WTC11 (cell line): ENCODE measurements at regions not wholly inside any gene's neighbourhood (a gene's known extent, or its start where the extent isn't known, plus 50 kb on each side); places are given as distances from the start of the nearest gene placed in this dataset.
"Not testable (repeated sequence)": the region's sequence is repeated elsewhere in the genome, so short reads cannot be mapped to it uniquely, and the experiment has no call there.

Experiments
- ATAC-seq: fragments of 200-7000 bp; cut with Tn5 transposase; 2 replicates; pipeline ENCODE4 v1.10.0; 2021; ENCODE audit warnings: mild to moderate bottlenecking, moderate library complexity
- CTCF ChIA-PET: fragments of 300-600 bp; sonication (Branson Sonifier 250); formaldehyde crosslinking; loops from one replicate; lab custom pipeline; 2021; ENCODE audit warnings: antibody characterized with exemption; lab: Charles Lee
- POLR2A ChIA-PET: fragments of 350-600 bp; sonication (Branson Sonifier 250); formaldehyde crosslinking; loops from one replicate; lab custom pipeline; 2021; ENCODE audit warnings: antibody characterized with exemption; lab: Charles Lee
- DNase-seq: peaks from one replicate; pipeline ENCODE4 v3.0.0; 2021; ENCODE audit warnings: low spot score
- H3K27ac Mint-ChIP-seq: 2 replicates; pipeline ENCODE4 v1.8.0; 2021; ENCODE audit warnings: mixed read lengths
- H3K27me3 Mint-ChIP-seq: 2 replicates; pipeline ENCODE4 v1.8.0; 2021; ENCODE audit warnings: low read depth, mild to moderate bottlenecking, moderate library complexity, mixed read lengths
- H3K36me3 Mint-ChIP-seq: 2 replicates; pipeline ENCODE4 v1.8.0; 2021; ENCODE audit warnings: mixed read lengths
- H3K4me1 Mint-ChIP-seq: 2 replicates; pipeline ENCODE4 v1.8.0; 2022; ENCODE audit warnings: mixed read lengths
- H3K4me3 Mint-ChIP-seq: 2 replicates; pipeline ENCODE4 v1.8.0; 2021; ENCODE audit warnings: mild to moderate bottlenecking, moderate library complexity, mixed read lengths
- H3K9me3 Mint-ChIP-seq: 2 replicates; pipeline ENCODE4 v1.8.0; 2021; ENCODE audit warnings: mixed read lengths
- AFF4 ChIP-seq: sonication (generic); formaldehyde crosslinking; IDR thresholded peaks from 2 replicates; pipeline ENCODE4 v1.8.1; 2023; ENCODE audit warnings: mild to moderate bottlenecking, missing genetic modification reagents, borderline replicate concordance
- ATF1 ChIP-seq: sonication (generic); formaldehyde crosslinking; IDR thresholded peaks from 2 replicates; pipeline ENCODE4 v1.8.1; 2023; ENCODE audit warnings: mild to moderate bottlenecking, moderate library complexity, missing genetic modification reagents
- CBFB ChIP-seq: sonication (generic); formaldehyde crosslinking; IDR thresholded peaks from 2 replicates; pipeline ENCODE4 v1.8.1; 2022; ENCODE audit warnings: mild to moderate bottlenecking, low read depth, missing genetic modification reagents
- CDX4 ChIP-seq: fragments of 250-450 bp; sonication (Bioruptor Pico); IDR thresholded peaks from 2 replicates; pipeline ENCODE4 v1.9.0; 2021; ENCODE audit warnings: moderate library complexity, mild to moderate bottlenecking, inconsistent platforms, borderline replicate concordance
- CREB1 ChIP-seq: sonication (generic); formaldehyde crosslinking; IDR thresholded peaks from 2 replicates; pipeline ENCODE4 v1.8.0; 2023; ENCODE audit warnings: mild to moderate bottlenecking, missing genetic modification reagents
- CREM ChIP-seq: sonication (generic); formaldehyde crosslinking; IDR thresholded peaks from 2 replicates; pipeline ENCODE4 v1.8.1; 2022; ENCODE audit warnings: mild to moderate bottlenecking, missing genetic modification reagents, moderate library complexity
- E2F4 ChIP-seq: sonication (generic); formaldehyde crosslinking; IDR thresholded peaks from 2 replicates; pipeline ENCODE4 v1.8.1; 2022; ENCODE audit warnings: low read depth, mild to moderate bottlenecking, moderate library complexity, missing genetic modification reagents, borderline replicate concordance
- FOXP4 ChIP-seq: sonication (generic); formaldehyde crosslinking; IDR thresholded peaks from 2 replicates; pipeline ENCODE4 v1.8.0; 2022; ENCODE audit warnings: mild to moderate bottlenecking, missing genetic modification reagents
- IRF1 ChIP-seq: sonication (generic); formaldehyde crosslinking; IDR thresholded peaks from 2 replicates; pipeline ENCODE4 v1.8.0; 2023; ENCODE audit warnings: missing genetic modification reagents
- JAZF1 ChIP-seq: fragments of 250-450 bp; sonication (Bioruptor Pico); IDR thresholded peaks from 2 replicates; pipeline ENCODE4 v1.9.0; 2021; ENCODE audit warnings: moderate library complexity, mild to moderate bottlenecking, inconsistent platforms
- KAT7 ChIP-seq: sonication (generic); formaldehyde crosslinking; IDR thresholded peaks from 2 replicates; pipeline ENCODE4 v1.8.1; 2023; ENCODE audit warnings: missing genetic modification reagents, mild to moderate bottlenecking, borderline replicate concordance
- MAX ChIP-seq: sonication (generic); formaldehyde crosslinking; IDR thresholded peaks from 2 replicates; pipeline ENCODE4 v1.8.0; 2022; ENCODE audit warnings: mild to moderate bottlenecking, missing genetic modification reagents
- NFYB ChIP-seq: sonication (generic); formaldehyde crosslinking; conservative IDR thresholded peaks from 2 replicates; pipeline ENCODE4 v1.8.0; 2022; ENCODE audit warnings: low read depth, missing genetic modification reagents
- NR1H2 ChIP-seq: sonication (generic); formaldehyde crosslinking; IDR thresholded peaks from 2 replicates; pipeline ENCODE4 v1.9.0; 2021; ENCODE audit warnings: mild to moderate bottlenecking, moderate library complexity, missing genetic modification reagents
- SMAD4 ChIP-seq: sonication (generic); formaldehyde crosslinking; IDR thresholded peaks from 2 replicates; pipeline ENCODE4 v1.8.0; 2022; ENCODE audit warnings: mild to moderate bottlenecking, missing genetic modification reagents
- ZBTB43 ChIP-seq: sonication (generic); formaldehyde crosslinking; IDR thresholded peaks from 2 replicates; pipeline ENCODE4 v1.8.1; 2023; ENCODE audit warnings: mild to moderate bottlenecking, missing genetic modification reagents
- ZNF425 ChIP-seq: fragments of 250-450 bp; sonication (Bioruptor Pico); conservative IDR thresholded peaks from 2 replicates; pipeline ENCODE4 v1.9.0; 2021; ENCODE audit warnings: mild to moderate bottlenecking
- ZNF671 ChIP-seq: fragments of 250-450 bp; sonication (Bioruptor Pico); IDR thresholded peaks from 2 replicates; pipeline ENCODE4 v1.8.0; 2021; ENCODE audit warnings: mild to moderate bottlenecking

GRCh38 chrX:125236955-125237354 is 82.7 kb upstream of the TEX13C start (continued):
- no peak for TF ChIP-seq AFF4 (CRISPR knock-in tag)
- no peak for TF ChIP-seq NFYB (CRISPR knock-in tag)
- TF ChIP-seq ZBTB43 (CRISPR knock-in tag) = no peak

- no peaks in the 10 kb centered on the region for H3K27me3 Mint-ChIP-seq
- H3K4me1 Mint-ChIP-seq = no peaks in the 10 kb centered on the region
- no peaks in the 10 kb centered on the region for H3K36me3 Mint-ChIP-seq
- DNase-seq = no peak
- no peak overlapping the region for H3K4me3 Mint-ChIP-seq
- CTCF ChIA-PET = no interaction called here
- no peaks in the 10 kb centered on the region for H3K9me3 Mint-ChIP-seq
- H3K27ac Mint-ChIP-seq = no peak overlapping the region
- TF ChIP-seq KAT7 (CRISPR knock-in tag) (no peak), ATF1 (CRISPR knock-in tag) (no peak), CDX4 (CRISPR knock-in tag) (no peak), E2F4 (CRISPR knock-in tag) (no peak), ZNF425 (CRISPR knock-in tag) (no peak), MAX (no peak), CREB1 (CRISPR knock-in tag) (no peak)
- ATAC-seq = no peak
- POLR2A ChIA-PET = no interaction called here
Measured at GRCh38 chrX:125248931-125249330, 70.7 kb upstream of the TEX13C start.

GRCh38 chrX:125255759-125256158 is 63.9 kb upstream of the TEX13C start:
- CTCF ChIA-PET, H3K27me3 Mint-ChIP-seq, H3K4me1 Mint-ChIP-seq, ATAC-seq, H3K4me3 Mint-ChIP-seq, DNase-seq, POLR2A ChIA-PET, H3K9me3 Mint-ChIP-seq, H3K27ac Mint-ChIP-seq, H3K36me3 Mint-ChIP-seq: not testable (repeated sequence)

GRCh38 chrX:125262836-125263235 is 56.8 kb upstream of the TEX13C start:
- Mint-ChIP-seq H3K4me3 (no peak overlapping the region), H3K27me3 (no peaks in the 10 kb centered on the region), H3K36me3 (peaks cover 25% of the 10 kb centered on the region), H3K4me1 (no peaks in the 10 kb centered on the region), H3K27ac (no peak overlapping the region), H3K9me3 (peaks cover 28% of the 10 kb centered on the region)
- CTCF ChIA-PET = no interaction called here
- no peak for DNase-seq
- POLR2A ChIA-PET = no interaction called here
- no peak for ATAC-seq
- TF ChIP-seq ZNF671 (no peak), CREM (CRISPR knock-in tag) (no peak), NR1H2 (no peak), CBFB (CRISPR knock-in tag) (no peak), FOXP4 (CRISPR knock-in tag) (no peak), CDX4 (CRISPR knock-in tag) (no peak), SMAD4 (no peak), IRF1 (CRISPR knock-in tag) (no peak), JAZF1 (no peak)
